Neural cell (in vitro differentiated cells): ENCODE measurements at regions not wholly inside any gene's neighbourhood (a gene's known extent, or its start where the extent isn't known, plus 50 kb on each side); places are given as distances from the start of the nearest gene placed in this dataset.
"Not testable (repeated sequence)": the region's sequence is repeated elsewhere in the genome, so short reads cannot be mapped to it uniquely, and the experiment has no call there.

Experiments used
- H2AFZ ChIP-seq: fragments of 200-600, 300-800 bp; sonication (generic), shearing (Covaris generic); 2 replicates; pipeline ENCODE4 v1.6.0; 2014; ENCODE audit warnings: low read depth, mild to moderate bottlenecking, antibody characterized with exemption, low read length, moderate library complexity
- H3F3A ChIP-seq: fragments of 200-600 bp; shearing (Covaris generic); 2 replicates; pipeline ENCODE4 v1.6.1; 2016; ENCODE audit warnings: mild to moderate bottlenecking, moderate library complexity, mixed read lengths, antibody characterized with exemption, low read length; ENCODE audit not compliant: insufficient read depth, poor library complexity, severe bottlenecking
- H3K27ac ChIP-seq: fragments of 200-600, 300-800 bp; sonication (generic), shearing (Covaris generic); 2 replicates; pipeline ENCODE4 v1.5.1; 2014; ENCODE audit warnings: mild to moderate bottlenecking, low read length, moderate library complexity
- H3K27me3 ChIP-seq: fragments of 300-800, 200-600 bp; sonication (generic), shearing (Covaris generic); 2 replicates; pipeline ENCODE4 v1.6.0; 2014; ENCODE audit warnings: mild to moderate bottlenecking, low read depth, low read length, moderate library complexity; ENCODE audit not compliant: insufficient read depth
- H3K36me3 ChIP-seq: fragments of 300-800, 200-600 bp; sonication (generic), shearing (Covaris generic); 2 replicates; pipeline ENCODE4 v1.5.1; 2014; ENCODE audit warnings: mild to moderate bottlenecking, antibody characterized with exemption, low read length, moderate library complexity; ENCODE audit not compliant: insufficient read depth
- H3K4me2 ChIP-seq: fragments of 300-800, 200-600 bp; sonication (generic), shearing (Covaris generic); 2 replicates; pipeline ENCODE4 v1.6.0; 2014; ENCODE audit warnings: mild to moderate bottlenecking, low read length
- H3K4me3 ChIP-seq: fragments of 300-800, 200-600 bp; sonication (generic), shearing (Covaris generic); 2 replicates; pipeline ENCODE4 v1.5.1; 2014; ENCODE audit warnings: mild to moderate bottlenecking, low read length, moderate library complexity
- H3K79me2 ChIP-seq: fragments of 200-600 bp; shearing (Covaris generic); replicated peaks from 2 replicates; pipeline ENCODE4 v1.6.0; 2014; ENCODE audit warnings: mild to moderate bottlenecking, low read length, moderate library complexity; ENCODE audit not compliant: insufficient read depth
- H3K9ac ChIP-seq: fragments of 300-800, 200-600 bp; sonication (generic), shearing (Covaris generic); 2 replicates; pipeline ENCODE4 v1.6.1; 2016; ENCODE audit warnings: mild to moderate bottlenecking, low read length, mixed read lengths
- H3K9me2 ChIP-seq: fragments of 200-600 bp; shearing (Covaris generic); 2 replicates; pipeline ENCODE4 v1.6.1; 2016; ENCODE audit warnings: mild to moderate bottlenecking, low read length, mixed read lengths; ENCODE audit not compliant: insufficient read depth
- H3K9me3 ChIP-seq: fragments of 200-600, 300-800 bp; sonication (generic), shearing (Covaris generic); 2 replicates; pipeline ENCODE4 v1.6.1; 2016; ENCODE audit warnings: mild to moderate bottlenecking, mixed run types, low read length, moderate library complexity, mixed read lengths
- H4K20me1 ChIP-seq: fragments of 200-600 bp; shearing (Covaris generic); 2 replicates; pipeline ENCODE4 v1.6.1; 2016; ENCODE audit warnings: mild to moderate bottlenecking, mixed run types; ENCODE audit not compliant: insufficient read depth
- CTCF ChIP-seq: fragments of 450-650 bp; IDR thresholded peaks from 2 replicates; pipeline ENCODE4 v1.5.1; 2014; ENCODE audit warnings: antibody characterized with exemption, mild to moderate bottlenecking, moderate library complexity; ENCODE audit not compliant: poor library complexity, severe bottlenecking
- EP300 ChIP-seq: fragments of 450-650 bp; conservative IDR thresholded peaks from 2 replicates; pipeline ENCODE4 v1.6.1; 2014; ENCODE audit warnings: antibody characterized with exemption, mild to moderate bottlenecking, moderate library complexity; ENCODE audit not compliant: poor library complexity, severe bottlenecking
- EZH2 ChIP-seq: fragments of 200-600, 300-800 bp; shearing (Covaris generic), sonication (generic); IDR thresholded peaks from 2 replicates; pipeline ENCODE4 v1.6.1; 2014; ENCODE audit warnings: antibody characterized with exemption, low read length, borderline replicate concordance, mild to moderate bottlenecking; ENCODE audit not compliant: insufficient read depth, poor library complexity, severe bottlenecking
- MXI1 ChIP-seq: fragments of 450-650 bp; conservative IDR thresholded peaks from 2 replicates; pipeline ENCODE4 v1.6.1; 2014; ENCODE audit warnings: antibody characterized with exemption, mild to moderate bottlenecking; ENCODE audit not compliant: poor library complexity, severe bottlenecking
- POLR2AphosphoS5 ChIP-seq: IDR thresholded peaks from 2 replicates; pipeline ENCODE4 v1.6.1; 2012
- RAD21 ChIP-seq: fragments of 450-650 bp; conservative IDR thresholded peaks from 2 replicates; pipeline ENCODE4 v1.6.1; 2014; ENCODE audit warnings: antibody characterized with exemption, mild to moderate bottlenecking, moderate library complexity
- REST ChIP-seq: IDR thresholded peaks from 2 replicates; pipeline ENCODE4 v1.6.1; 2012; ENCODE audit warnings: borderline replicate concordance
- SMC3 ChIP-seq: fragments of 450-650 bp; conservative IDR thresholded peaks from 2 replicates; pipeline ENCODE4 v1.6.1; 2014; ENCODE audit warnings: antibody characterized with exemption, mild to moderate bottlenecking, moderate library complexity; ENCODE audit not compliant: poor library complexity
- TAF1 ChIP-seq: IDR thresholded peaks from 2 replicates; pipeline ENCODE4 v1.6.1; 2012; ENCODE audit warnings: low read depth

GRCh38 chr6:144969602-144970272 is 684.6 kb downstream of the UTRN start:
- Histone ChIP-seq H3K4me3 (peak overlapping the region; percentile 38), H3K9me2 (no peaks in the 10 kb centered on the region), H4K20me1 (no peaks in the 10 kb centered on the region), H3F3A (no peaks in the 10 kb centered on the region), H3K79me2 (no peaks in the 10 kb centered on the region), H3K9me3 (no peaks in the 10 kb centered on the region), H3K27me3 (no peaks in the 10 kb centered on the region), H3K4me2 (no peak overlapping the region), H3K27ac (peak overlapping the region; percentile 22), H3K36me3 (no peaks in the 10 kb centered on the region), H2AFZ (no peak overlapping the region), H3K9ac (no peak overlapping the region)
- TF ChIP-seq EP300 (peak; percentile 56), RAD21 (no peak)

- H3K4me2 ChIP-seq, H2AFZ ChIP-seq, H3K27ac ChIP-seq, H3K9ac ChIP-seq, H3K9me3 ChIP-seq, H3F3A ChIP-seq, H3K4me3 ChIP-seq, H3K27me3 ChIP-seq, H4K20me1 ChIP-seq, H3K79me2 ChIP-seq, H3K36me3 ChIP-seq, H3K9me2 ChIP-seq: not testable (repeated sequence)
Measured at GRCh38 chr6:144977250-144977864, 692.2 kb downstream of the UTRN start.

GRCh38 chr6:144978208-144978607 is 693.1 kb downstream of the UTRN start:
- Histone ChIP-seq H3K4me2 (no peak overlapping the region), H3K36me3 (no peaks in the 10 kb centered on the region), H3K9me2 (no peaks in the 10 kb centered on the region), H2AFZ (no peak overlapping the region), H4K20me1 (no peaks in the 10 kb centered on the region), H3K9ac (no peak overlapping the region), H3K4me3 (no peak overlapping the region), H3K79me2 (no peaks in the 10 kb centered on the region), H3K9me3 (no peaks in the 10 kb centered on the region), H3K27ac (no peak overlapping the region), H3K27me3 (no peaks in the 10 kb centered on the region), H3F3A (no peaks in the 10 kb centered on the region)
- no peak for TF ChIP-seq REST
- TF ChIP-seq MXI1 = no peak
- no peak for TF ChIP-seq POLR2AphosphoS5
- TF ChIP-seq EZH2 = no peak
- TF ChIP-seq TAF1 = no peak
- TF ChIP-seq CTCF = no peak
- TF ChIP-seq EP300 = no peak
- no peak for TF ChIP-seq RAD21
- TF ChIP-seq SMC3 = no peak
